NCI-H2029 (cell line): ENCODE measurements at regions not wholly inside any gene's neighbourhood (a gene's known extent, or its start where the extent isn't known, plus 50 kb on each side); places are given as distances from the start of the nearest gene placed in this dataset.

Experiments used
- DNase-seq: peaks from one replicate; lab custom pipeline; 2025; lab: John Stamatoyannopoulos, UW

- DNase-seq = no peak
Observed at GRCh38 chr2:425947-426346, 138.1 kb upstream of the ALKAL2 start.

GRCh38 chr2:425243-425642 is 137.4 kb upstream of the ALKAL2 start:
- no peak for DNase-seq

- DNase-seq = no peak
Observed at GRCh38 chr2:424306-425171, 136.6 kb upstream of the ALKAL2 start.

DNA sequence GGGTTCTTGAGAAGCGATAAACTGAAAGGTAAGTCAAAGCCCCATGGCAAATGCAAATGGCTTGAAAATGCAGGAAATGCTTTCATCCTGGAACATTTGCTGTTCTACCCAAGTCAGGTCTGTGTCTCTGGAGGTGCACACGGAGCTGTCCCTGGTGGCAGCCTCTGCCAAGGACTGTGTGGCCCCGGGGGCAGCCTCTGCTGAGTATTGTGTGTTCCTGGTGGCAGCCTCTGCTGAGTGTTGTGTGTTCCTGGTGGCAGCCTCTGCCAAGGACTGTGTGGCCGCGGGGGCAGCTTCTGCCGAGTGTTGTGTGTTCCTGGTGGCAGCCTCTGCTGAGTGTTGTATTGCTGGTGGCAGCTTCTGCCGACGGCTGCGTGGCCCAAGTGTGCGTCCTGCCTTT is 135.6 kb upstream of the ALKAL2 start:
- no peak for DNase-seq

- no peak for DNase-seq
Observed at GRCh38 chr2:422676-423435, 135.0 kb upstream of the ALKAL2 start.

- no peak for DNase-seq
Observed at GRCh38 chr2:421406-421805, 133.5 kb upstream of the ALKAL2 start.

DNA sequence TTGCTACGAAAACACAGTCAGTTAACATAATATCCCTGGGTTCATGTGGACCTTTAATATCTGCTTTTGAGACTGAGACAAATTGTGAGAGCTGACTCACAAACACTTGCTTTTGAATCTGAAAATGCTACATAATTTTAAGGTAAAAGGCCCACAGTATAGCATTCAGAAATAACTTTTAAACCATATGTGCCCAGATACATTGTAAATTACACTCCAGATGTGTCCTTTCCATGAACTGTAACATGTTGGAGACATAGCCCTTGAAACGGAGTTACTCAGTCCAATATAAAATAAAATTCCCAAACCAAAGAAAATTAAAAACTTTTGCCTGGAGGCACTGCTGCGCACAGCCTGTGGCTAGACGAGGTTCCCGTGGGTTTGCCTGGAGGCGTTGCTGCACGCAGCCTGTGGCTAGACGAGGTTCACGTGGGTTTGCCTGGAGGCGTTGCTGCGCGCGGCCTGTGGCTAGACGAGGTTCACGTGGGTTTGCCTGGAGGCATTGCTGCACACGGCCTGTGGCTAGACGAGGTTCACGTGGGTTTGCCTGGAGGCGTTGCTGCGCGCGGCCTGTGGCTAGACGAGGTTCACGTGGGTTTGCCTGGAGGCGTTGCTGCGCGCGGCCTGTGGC is 131.9 kb upstream of the ALKAL2 start:
- DNase-seq = no peak

- no peak for DNase-seq
Observed at GRCh38 chr2:417662-418061, 129.8 kb upstream of the ALKAL2 start.

- DNase-seq = no peak
Observed at GRCh38 chr2:417006-417405, 129.1 kb upstream of the ALKAL2 start.

GRCh38 chr2:415986-416610 is 128.2 kb upstream of the ALKAL2 start:
- no peak for DNase-seq

GRCh38 chr2:409523-409922 is 121.6 kb upstream of the ALKAL2 start:
- no peak for DNase-seq

DNA sequence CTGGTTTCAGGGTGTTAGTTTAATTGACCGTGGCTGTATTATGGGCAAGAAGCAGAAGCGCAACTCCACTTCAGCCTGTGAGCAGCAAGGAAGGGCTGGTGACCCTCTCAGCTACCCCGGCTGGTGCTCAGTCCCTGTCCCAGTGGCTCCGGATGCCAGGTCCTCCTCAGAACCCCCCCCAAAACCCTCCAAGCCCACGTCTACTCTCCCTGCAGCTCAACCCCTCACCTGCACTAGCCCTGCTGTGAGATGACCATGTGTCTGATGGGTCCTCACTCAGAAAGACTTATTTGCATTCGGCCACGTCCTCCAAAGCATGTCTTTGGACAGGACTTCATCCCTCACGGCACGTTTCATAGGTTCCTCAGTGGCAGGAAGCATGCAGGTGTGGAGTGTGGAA is 119.7 kb upstream of the ALKAL2 start:
- DNase-seq = no peak

GRCh38 chr2:406876-407275 is 119.0 kb upstream of the ALKAL2 start:
- DNase-seq = no peak

DNA sequence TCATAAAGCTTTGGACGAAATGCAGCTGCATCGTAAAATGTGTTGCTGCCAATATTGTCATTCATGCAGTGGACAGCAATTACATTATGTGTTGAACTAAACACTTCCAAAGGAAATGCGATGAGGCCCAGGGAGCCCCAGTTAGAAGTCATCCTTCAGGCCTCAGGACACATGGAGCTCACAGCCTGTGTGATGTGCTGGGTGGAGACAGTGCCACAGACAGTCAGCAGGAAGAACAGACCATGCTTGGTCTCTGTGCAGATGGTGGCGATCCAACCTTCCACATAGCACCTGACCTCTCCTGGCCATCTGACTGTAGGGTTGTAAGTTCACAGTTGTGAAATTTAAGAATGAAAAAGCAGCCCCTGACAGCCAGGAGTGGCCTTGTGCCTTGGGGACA is 118.3 kb upstream of the ALKAL2 start:
- no peak for DNase-seq

- no peak for DNase-seq
Observed at GRCh38 chr2:404581-404980, 116.7 kb upstream of the ALKAL2 start.

DNA sequence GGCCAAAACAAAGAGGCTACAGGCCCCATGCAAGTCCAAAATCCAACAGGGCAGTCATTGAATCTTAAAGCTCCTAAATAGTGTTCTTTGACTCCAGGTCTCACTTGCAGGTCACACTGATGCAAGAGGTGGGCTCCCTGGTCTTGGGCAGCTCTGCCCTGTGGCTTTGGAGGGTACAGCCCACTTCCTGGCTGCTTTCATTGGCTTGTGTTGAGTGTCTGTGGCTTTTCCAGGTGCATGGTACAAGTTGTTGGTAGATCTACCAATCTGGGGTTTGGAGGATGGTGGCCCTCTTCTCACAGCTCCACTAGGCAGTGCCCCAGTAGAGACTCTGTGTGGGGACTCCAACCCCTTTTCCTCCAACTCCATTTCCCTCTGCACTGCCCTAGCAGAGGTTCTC is 115.8 kb upstream of the ALKAL2 start:
- no peak for DNase-seq

DNA sequence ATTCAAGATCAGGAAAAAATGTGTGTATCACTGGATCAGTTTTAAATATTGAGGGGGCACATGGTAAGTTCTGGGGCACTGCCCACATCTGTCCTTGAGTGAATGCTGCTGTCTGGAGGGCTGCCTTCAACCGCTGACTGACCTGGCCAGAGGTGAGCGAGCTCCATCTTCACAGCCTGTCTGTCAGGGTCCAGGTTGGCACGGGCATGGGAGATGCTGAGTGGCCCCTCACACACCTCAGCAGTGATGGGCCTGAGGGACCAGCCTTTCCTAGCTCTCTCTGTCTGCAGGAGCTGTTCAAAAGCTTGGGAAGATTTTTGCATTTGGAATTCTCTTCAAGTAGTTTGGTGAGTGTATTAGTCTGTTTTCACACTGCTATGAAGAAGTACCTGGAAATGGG is 114.8 kb upstream of the ALKAL2 start:
- no peak for DNase-seq

DNA sequence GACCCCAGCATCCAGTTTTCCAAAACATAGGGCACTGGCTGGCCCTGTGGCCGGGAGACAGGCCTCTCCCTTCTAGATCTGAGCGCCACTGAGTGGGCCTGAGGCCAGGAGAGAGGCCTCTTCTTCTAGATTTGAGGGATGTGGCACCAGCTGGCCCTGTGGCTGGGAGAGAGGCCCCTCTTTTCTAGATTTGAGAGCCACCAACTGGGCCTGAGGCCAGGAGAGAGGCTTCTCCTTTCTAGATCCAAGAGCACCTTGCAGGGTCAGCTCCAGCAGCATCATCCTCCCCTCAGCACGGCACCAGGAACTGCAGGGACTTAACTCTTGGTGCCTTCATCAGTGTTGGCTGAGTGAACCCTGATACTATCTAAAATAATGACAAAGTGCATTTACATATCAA is 114.3 kb upstream of the ALKAL2 start:
- DNase-seq = no peak

GRCh38 chr2:401019-401679 is 113.3 kb upstream of the ALKAL2 start:
- DNase-seq = no peak

DNA sequence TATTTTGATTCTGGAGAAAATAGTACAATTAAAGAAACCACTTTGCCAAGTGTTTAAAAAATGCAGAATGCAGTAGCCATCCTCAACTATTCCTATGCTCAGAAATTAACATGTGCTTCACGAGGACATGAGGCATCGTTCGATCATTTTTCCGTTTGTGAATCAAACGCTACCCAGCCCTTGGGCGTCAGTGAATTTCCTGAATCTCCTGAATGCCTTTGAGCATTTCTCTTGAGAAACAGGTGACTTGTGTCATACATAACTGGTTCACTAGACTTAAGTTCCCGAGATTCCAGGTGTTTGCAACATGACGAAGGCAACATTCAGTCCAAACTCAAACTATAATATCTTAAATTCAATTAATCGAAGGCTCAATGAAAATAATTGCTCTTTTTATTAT is 110.0 kb upstream of the ALKAL2 start:
- DNase-seq = no peak

DNA sequence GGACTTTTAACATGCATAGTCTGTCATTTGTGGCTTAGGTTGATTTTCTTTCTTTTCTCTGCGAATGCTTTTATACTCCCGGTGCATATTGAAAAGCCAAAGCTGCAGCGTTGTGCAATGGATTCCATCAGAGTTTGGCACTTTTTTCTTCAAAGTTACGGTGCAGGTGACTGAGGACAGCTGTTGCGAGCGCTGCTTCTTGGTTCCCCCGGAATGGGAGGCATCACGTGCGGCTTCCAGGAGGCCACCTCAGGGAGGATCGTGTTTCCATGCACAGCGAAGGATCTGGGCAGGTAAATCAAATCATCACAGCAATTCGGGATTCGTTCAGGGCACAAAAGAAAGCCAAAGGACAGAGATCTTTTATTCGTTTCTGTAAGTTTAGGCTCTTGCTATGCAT is 109.6 kb upstream of the ALKAL2 start:
- no peak for DNase-seq

- DNase-seq = no peak
Observed at GRCh38 chr2:396903-397302, 109.0 kb upstream of the ALKAL2 start.
